ENCODE measurements at regions not wholly inside any gene's neighbourhood (a gene's known extent, or its start where the extent isn't known, plus 50 kb on each side); places are given as distances from the start of the nearest gene placed in this dataset.

DNA sequence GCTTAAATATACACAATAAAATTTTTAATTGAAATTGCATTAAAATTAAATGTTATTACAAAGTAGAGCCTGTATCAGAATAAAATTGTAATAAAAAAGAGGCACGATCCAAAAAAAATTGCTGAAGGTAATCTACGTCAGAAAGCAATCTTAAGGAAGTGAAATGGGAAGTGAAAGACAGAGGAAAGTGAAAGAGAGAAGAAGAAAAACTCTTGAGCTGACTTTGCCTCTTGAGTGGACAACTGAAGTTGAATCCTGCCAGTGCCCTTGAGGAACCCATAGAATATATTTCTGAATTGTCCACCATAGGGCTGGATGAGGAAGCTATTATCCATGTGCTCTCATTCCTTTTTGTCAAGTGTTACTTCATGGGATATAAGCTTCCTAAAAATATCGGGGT lies 285.1 kb upstream of the STAC start:
- Histone ChIP-seq H3K4me2 (ENCODE audit: extremely low read depth, insufficient read depth, low read length) (no peak overlapping the region), H3K79me2 (ENCODE audit: control insufficient read depth, insufficient read depth, low read length) (no peaks in the 10 kb centered on the region), H3K9ac (ENCODE audit: insufficient read depth, low read length) (no peak overlapping the region), H3K4me1 (ENCODE audit: control insufficient read depth, extremely low read depth, insufficient read depth, low read length) (no peaks in the 10 kb centered on the region), H3K27me3 (ENCODE audit: control insufficient read depth, insufficient read depth, low read length) (no peaks in the 10 kb centered on the region), H3K27ac (ENCODE audit: insufficient read depth, low read length) (no peak overlapping the region), H4K20me1 (ENCODE audit: control insufficient read depth, extremely low read depth, insufficient read depth, low read length) (no peaks in the 10 kb centered on the region), H3K9me3 (ENCODE audit: control insufficient read depth, insufficient read depth, low read depth, low read length) (no peaks in the 10 kb centered on the region), H3K36me3 (ENCODE audit: control insufficient read depth, insufficient read depth, low read length) (no peaks in the 10 kb centered on the region), H3K4me3 (replicated peaks in 1 of 4; ENCODE audit: control extremely low read depth in 1 of 4, insufficient read depth in 1 of 4, low read depth in 3 of 4, low read length in 4 of 4) (no peak overlapping the region), H2AFZ (ENCODE audit: low read length) (no peak overlapping the region)
- no peak for DNase-seq (ENCODE audit: low read depth in 2 of 2)
- TF ChIP-seq EZH2 (IDR thresholded peaks at IDR 0.05; ENCODE audit: low read length, missing control alignments): no peak

DNA sequence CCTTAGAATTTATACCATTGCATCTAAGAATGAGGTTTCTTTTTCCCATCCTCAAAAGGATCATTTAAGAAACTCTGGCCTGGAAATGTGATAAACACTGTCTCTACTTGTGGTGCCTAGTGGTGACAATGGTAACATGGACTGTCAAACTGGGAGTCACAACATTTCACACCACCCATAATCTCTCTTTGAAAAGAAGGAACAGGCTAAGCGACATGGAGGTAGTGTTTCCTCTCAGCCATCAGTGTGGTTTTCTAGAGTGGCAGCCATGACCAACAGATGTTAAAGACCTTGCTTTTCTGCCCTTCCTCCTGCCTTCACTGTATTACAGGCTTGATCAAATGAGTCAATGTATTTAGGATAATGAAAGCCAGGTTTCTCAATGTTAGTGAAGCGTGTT lies 283.1 kb upstream of the STAC start:
- Histone ChIP-seq H3K9me3 (ENCODE audit: control insufficient read depth, insufficient read depth, low read depth, low read length) (no peaks in the 10 kb centered on the region), H3K4me1 (ENCODE audit: control insufficient read depth, extremely low read depth, insufficient read depth, low read length) (no peaks in the 10 kb centered on the region), H3K79me2 (ENCODE audit: control insufficient read depth, insufficient read depth, low read length) (no peaks in the 10 kb centered on the region), H3K9ac (ENCODE audit: insufficient read depth, low read length) (no peak overlapping the region), H4K20me1 (ENCODE audit: control insufficient read depth, extremely low read depth, insufficient read depth, low read length) (no peaks in the 10 kb centered on the region), H3K36me3 (ENCODE audit: control insufficient read depth, insufficient read depth, low read length) (no peaks in the 10 kb centered on the region), H3K27me3 (ENCODE audit: control insufficient read depth, insufficient read depth, low read length) (no peaks in the 10 kb centered on the region), H3K4me2 (ENCODE audit: extremely low read depth, insufficient read depth, low read length) (no peak overlapping the region), H3K4me3 (replicated peaks in 1 of 4; ENCODE audit: control extremely low read depth in 1 of 4, insufficient read depth in 1 of 4, low read depth in 3 of 4, low read length in 4 of 4) (no peak overlapping the region), H3K27ac (ENCODE audit: insufficient read depth, low read length) (no peak overlapping the region), H2AFZ (ENCODE audit: low read length) (no peak overlapping the region)
- DNase-seq (ENCODE audit: low read depth in 2 of 2): no peak
- TF ChIP-seq, protein P1, sequence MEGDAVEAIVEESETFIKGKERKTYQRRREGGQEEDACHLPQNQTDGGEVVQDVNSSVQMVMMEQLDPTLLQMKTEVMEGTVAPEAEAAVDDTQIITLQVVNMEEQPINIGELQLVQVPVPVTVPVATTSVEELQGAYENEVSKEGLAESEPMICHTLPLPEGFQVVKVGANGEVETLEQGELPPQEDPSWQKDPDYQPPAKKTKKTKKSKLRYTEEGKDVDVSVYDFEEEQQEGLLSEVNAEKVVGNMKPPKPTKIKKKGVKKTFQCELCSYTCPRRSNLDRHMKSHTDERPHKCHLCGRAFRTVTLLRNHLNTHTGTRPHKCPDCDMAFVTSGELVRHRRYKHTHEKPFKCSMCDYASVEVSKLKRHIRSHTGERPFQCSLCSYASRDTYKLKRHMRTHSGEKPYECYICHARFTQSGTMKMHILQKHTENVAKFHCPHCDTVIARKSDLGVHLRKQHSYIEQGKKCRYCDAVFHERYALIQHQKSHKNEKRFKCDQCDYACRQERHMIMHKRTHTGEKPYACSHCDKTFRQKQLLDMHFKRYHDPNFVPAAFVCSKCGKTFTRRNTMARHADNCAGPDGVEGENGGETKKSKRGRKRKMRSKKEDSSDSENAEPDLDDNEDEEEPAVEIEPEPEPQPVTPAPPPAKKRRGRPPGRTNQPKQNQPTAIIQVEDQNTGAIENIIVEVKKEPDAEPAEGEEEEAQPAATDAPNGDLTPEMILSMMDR (conservative IDR thresholded peaks at IDR 0.05 in 1 of 2, IDR thresholded peaks at IDR 0.05 in 1 of 2; ENCODE audit: low read depth in 1 of 2, low read length in 2 of 2): no peak
- TF ChIP-seq EZH2 (IDR thresholded peaks at IDR 0.05; ENCODE audit: low read length, missing control alignments): no peak

DNA sequence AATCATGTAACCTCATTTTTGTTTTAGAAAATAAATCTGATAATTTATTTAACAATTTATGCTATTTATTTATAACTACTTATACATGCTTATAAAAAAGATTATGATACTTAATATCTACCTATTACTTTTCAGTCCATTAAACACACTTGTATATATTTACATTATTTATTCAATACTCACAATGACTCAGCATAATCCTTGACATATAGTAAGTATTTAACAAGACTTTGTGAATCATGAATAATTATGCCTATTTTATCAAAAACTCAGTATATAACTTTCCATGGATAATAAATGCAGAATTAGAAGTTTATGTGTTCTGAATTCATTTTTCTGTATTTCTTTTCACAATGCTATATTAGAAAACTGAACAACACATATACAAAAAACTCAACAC lies 266.0 kb upstream of the STAC start:
- no peaks in the 10 kb centered on the region for H3K9me3 ChIP-seq (ENCODE audit: control insufficient read depth, insufficient read depth, low read depth, low read length)
- H3K4me3 ChIP-seq (replicated peaks in 1 of 4; ENCODE audit: control extremely low read depth in 1 of 4, insufficient read depth in 1 of 4, low read depth in 3 of 4, low read length in 4 of 4): no peak overlapping the region
- no peak for DNase-seq (ENCODE audit: low read depth in 2 of 2)
- H3K9ac ChIP-seq (ENCODE audit: insufficient read depth, low read length): no peak overlapping the region
- no peak overlapping the region for H2AFZ ChIP-seq (ENCODE audit: low read length)
- H4K20me1 ChIP-seq (ENCODE audit: control insufficient read depth, extremely low read depth, insufficient read depth, low read length): no peaks in the 10 kb centered on the region
- no peak overlapping the region for H3K27ac ChIP-seq (ENCODE audit: insufficient read depth, low read length)
- H3K27me3 ChIP-seq (ENCODE audit: control insufficient read depth, insufficient read depth, low read length): no peaks in the 10 kb centered on the region
- TF ChIP-seq, protein P1 (conservative IDR thresholded peaks at IDR 0.05 in 1 of 2, IDR thresholded peaks at IDR 0.05 in 1 of 2; ENCODE audit: low read depth in 1 of 2, low read length in 2 of 2): no peak
- TF ChIP-seq EZH2 (IDR thresholded peaks at IDR 0.05; ENCODE audit: low read length, missing control alignments): no peak
- no peak overlapping the region for H3K4me2 ChIP-seq (ENCODE audit: extremely low read depth, insufficient read depth, low read length)
- H3K79me2 ChIP-seq (ENCODE audit: control insufficient read depth, insufficient read depth, low read length): no peaks in the 10 kb centered on the region
- H3K36me3 ChIP-seq (ENCODE audit: control insufficient read depth, insufficient read depth, low read length): no peaks in the 10 kb centered on the region
- no peaks in the 10 kb centered on the region for H3K4me1 ChIP-seq (ENCODE audit: control insufficient read depth, extremely low read depth, insufficient read depth, low read length)
